Loucy (cell line): ENCODE measurements at regions not wholly inside any gene's neighbourhood (a gene's known extent, or its start where the extent isn't known, plus 50 kb on each side); places are given as distances from the start of the nearest gene placed in this dataset.

Source experiments
- CTCF ChIP-seq: fragments of 200-600 bp; sonication (generic); conservative IDR thresholded peaks from 2 replicates; pipeline ENCODE4 v1.5.1; 2014; ENCODE audit warnings: mild to moderate bottlenecking, antibody characterized with exemption, low read length
- EZH2phosphoT487 ChIP-seq: fragments of 200-600 bp; IDR thresholded peaks from 2 replicates; pipeline ENCODE4 v1.6.1; 2018; ENCODE audit warnings: antibody characterized with exemption, mild to moderate bottlenecking, moderate library complexity, borderline replicate concordance

GRCh38 chr18:67215686-67216085 is 300.8 kb downstream of the DSEL start:
- TF ChIP-seq CTCF (no peak), EZH2phosphoT487 (no peak)
